ENCODE measurements at regions not wholly inside any gene's neighbourhood (a gene's known extent, or its start where the extent isn't known, plus 50 kb on each side); places are given as distances from the start of the nearest gene placed in this dataset.

DNA sequence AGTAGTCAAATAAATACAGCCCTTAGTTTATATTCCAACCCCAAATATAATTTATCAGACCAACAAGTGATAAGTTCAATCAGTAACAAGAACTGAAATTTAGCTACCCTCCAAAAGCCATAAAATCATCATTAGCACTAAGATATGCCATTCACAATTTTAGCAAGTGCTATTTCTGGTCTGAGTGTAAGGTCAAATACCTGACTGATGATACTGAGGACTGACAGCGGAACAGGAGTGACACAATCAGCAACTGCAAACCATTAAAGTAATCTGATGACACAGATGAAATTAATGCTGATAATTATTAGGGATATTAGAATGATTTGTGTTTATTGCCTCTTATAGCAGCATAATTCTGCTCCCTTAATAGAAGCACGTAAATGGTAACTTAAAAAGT lies 152.7 kb upstream of the SPHKAP start:
- TF ChIP-seq CSDC2 (CRISPR knock-in tag; IDR thresholded peaks at IDR 0.05) (no peak), ZNF8 (CRISPR knock-in tag; IDR thresholded peaks at IDR 0.05) (no peak), ARNTL (CRISPR knock-in tag; IDR thresholded peaks at IDR 0.05; ENCODE audit: borderline replicate concordance, low read depth) (no peak), ZNF70 (CRISPR knock-in tag; IDR thresholded peaks at IDR 0.05) (no peak)
- TF ChIP-seq, protein P1, sequence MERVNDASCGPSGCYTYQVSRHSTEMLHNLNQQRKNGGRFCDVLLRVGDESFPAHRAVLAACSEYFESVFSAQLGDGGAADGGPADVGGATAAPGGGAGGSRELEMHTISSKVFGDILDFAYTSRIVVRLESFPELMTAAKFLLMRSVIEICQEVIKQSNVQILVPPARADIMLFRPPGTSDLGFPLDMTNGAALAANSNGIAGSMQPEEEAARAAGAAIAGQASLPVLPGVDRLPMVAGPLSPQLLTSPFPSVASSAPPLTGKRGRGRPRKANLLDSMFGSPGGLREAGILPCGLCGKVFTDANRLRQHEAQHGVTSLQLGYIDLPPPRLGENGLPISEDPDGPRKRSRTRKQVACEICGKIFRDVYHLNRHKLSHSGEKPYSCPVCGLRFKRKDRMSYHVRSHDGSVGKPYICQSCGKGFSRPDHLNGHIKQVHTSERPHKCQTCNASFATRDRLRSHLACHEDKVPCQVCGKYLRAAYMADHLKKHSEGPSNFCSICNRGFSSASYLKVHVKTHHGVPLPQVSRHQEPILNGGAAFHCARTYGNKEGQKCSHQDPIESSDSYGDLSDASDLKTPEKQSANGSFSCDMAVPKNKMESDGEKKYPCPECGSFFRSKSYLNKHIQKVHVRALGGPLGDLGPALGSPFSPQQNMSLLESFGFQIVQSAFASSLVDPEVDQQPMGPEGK (CRISPR knock-in tag; IDR thresholded peaks at IDR 0.05; ENCODE audit: borderline replicate concordance), result no peak

Measured in SK-N-SH treated with all-trans-retinoic acid at 6 μM for 48 hours (cell line).